Upper lobe of left lung (tissue), 6 donors: ENCODE measurements at regions not wholly inside any gene's neighbourhood (a gene's known extent, or its start where the extent isn't known, plus 50 kb on each side); places are given as distances from the start of the nearest gene placed in this dataset.
"Not testable (repeated sequence)": the region's sequence is repeated elsewhere in the genome, so short reads cannot be mapped to it uniquely, and the experiment has no call there.

Source experiments
- ATAC-seq, 2 donors: fragments of 200-7000 bp; cut with Tn5 transposase; one replicate each; pipeline ENCODE4 v1.9.1; 2022; ENCODE audit warnings: mild to moderate bottlenecking in 2 of 2, moderate library complexity in 2 of 2; ENCODE audit not compliant: low FRiP score in 2 of 2
- DNase-seq, 2 donors: peaks; one replicate each; pipeline ENCODE4 v3.0.0-alpha.2; 2019 to 2020
- H3K27ac ChIP-seq, 4 donors: fragments of 200-600 bp; sonication (generic); one replicate each; pipeline ENCODE4 v1.5.1; 2016 to 2019
- H3K27me3 ChIP-seq, 4 donors: fragments of 200-600 bp; sonication (generic); one replicate each; pipeline ENCODE4 v1.5.1; 2017 to 2019
- H3K36me3 ChIP-seq, 4 donors: fragments of 200-600 bp; sonication (generic); one replicate each; pipeline ENCODE4 v1.5.1; 2016 to 2019
- H3K4me1 ChIP-seq, 4 donors: fragments of 200-600 bp; sonication (generic); one replicate each; pipeline ENCODE4 v1.5.1; 2018 to 2019
- H3K4me3 ChIP-seq, 4 donors: fragments of 200-600 bp; sonication (generic); one replicate each; pipeline ENCODE4 v1.5.1; 2017 to 2019; ENCODE audit warnings: mild to moderate bottlenecking in 2 of 4, moderate library complexity in 1 of 4
- H3K9me3 ChIP-seq, 4 donors: fragments of 200-600 bp; sonication (generic); one replicate each; pipeline ENCODE4 v1.5.1; 2018 to 2019
- EP300 ChIP-seq, 4 donors: sonication (generic); formaldehyde crosslinking; IDR thresholded peaks; one replicate each; pipeline ENCODE4 v1.5.1; 2017; ENCODE audit warnings: antibody characterized with exemption in 4 of 4, control low read depth in 2 of 4
- POLR2A ChIP-seq, 4 donors: fragments of 450-650 bp; IDR thresholded peaks; one replicate each; pipeline ENCODE4 v1.5.1; 2016 to 2017; ENCODE audit warnings: antibody characterized with exemption in 4 of 4, mild to moderate bottlenecking in 2 of 4
- POLR2AphosphoS5 ChIP-seq, 2 donors: sonication (generic); formaldehyde crosslinking; IDR thresholded peaks; one replicate each; pipeline ENCODE4 v1.5.1; 2017; ENCODE audit warnings: antibody characterized with exemption in 2 of 2
- WGBS, 2 donors: methylation state at CpG; one replicate each; pipeline ENCODE4 v1.1.5; 2017 to 2018; 5-methylcytosine and 5-hydroxymethylcytosine counted together
- TF ChIP-seq, protein P1 (sequence below), 6 experiments: fragments of 450-650 bp in 4 of 6; fragments of 200-600 bp in 2 of 6; sonication (generic) in 2 of 6; IDR thresholded peaks; one replicate each; pipeline ENCODE4 v1.5.1; 2016 to 2019; ENCODE audit warnings: antibody characterized with exemption in 6 of 6
- donor health status: DM: no; HTN: no; CAD: no; lungs with moderate emphysema.
- donor health status: DM: no; HTN: yes; CAD: no; lungs with severe emphysema.

DNA sequence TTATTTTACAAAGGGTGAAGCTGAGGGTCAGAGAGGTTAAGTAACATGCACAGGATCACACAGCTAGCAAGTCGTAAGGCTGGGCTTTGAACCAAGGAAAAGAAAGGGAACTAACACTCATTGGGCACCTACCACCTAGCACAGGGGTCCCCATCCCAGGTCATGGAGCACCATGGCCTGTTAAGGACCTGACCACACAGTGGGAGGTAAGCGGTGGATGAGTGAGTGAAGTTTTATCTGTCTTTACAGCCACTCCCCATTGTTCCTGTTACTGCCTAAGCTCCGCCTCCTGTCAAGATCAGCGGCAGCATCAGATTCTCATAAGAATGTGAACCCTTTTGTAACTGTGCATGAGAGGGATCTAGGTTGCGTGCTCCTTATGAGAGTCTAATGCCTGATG, 222.8 kb downstream of the RAB11FIP2 start:
- TF ChIP-seq POLR2A (IDR thresholded peaks at IDR 0.05) (no peak), EP300 (IDR thresholded peaks at IDR 0.05) (no peak), POLR2AphosphoS5 (IDR thresholded peaks at IDR 0.05) (no peak)
- TF ChIP-seq, protein P1, sequence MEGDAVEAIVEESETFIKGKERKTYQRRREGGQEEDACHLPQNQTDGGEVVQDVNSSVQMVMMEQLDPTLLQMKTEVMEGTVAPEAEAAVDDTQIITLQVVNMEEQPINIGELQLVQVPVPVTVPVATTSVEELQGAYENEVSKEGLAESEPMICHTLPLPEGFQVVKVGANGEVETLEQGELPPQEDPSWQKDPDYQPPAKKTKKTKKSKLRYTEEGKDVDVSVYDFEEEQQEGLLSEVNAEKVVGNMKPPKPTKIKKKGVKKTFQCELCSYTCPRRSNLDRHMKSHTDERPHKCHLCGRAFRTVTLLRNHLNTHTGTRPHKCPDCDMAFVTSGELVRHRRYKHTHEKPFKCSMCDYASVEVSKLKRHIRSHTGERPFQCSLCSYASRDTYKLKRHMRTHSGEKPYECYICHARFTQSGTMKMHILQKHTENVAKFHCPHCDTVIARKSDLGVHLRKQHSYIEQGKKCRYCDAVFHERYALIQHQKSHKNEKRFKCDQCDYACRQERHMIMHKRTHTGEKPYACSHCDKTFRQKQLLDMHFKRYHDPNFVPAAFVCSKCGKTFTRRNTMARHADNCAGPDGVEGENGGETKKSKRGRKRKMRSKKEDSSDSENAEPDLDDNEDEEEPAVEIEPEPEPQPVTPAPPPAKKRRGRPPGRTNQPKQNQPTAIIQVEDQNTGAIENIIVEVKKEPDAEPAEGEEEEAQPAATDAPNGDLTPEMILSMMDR (IDR thresholded peaks at IDR 0.05), result no peak
- WGBS, 2 donors, result 73 to 89% methylated on average over 5 of the region's 5 CpGs
- no peaks in the 10 kb centered on the region for H3K36me3 ChIP-seq

DNA sequence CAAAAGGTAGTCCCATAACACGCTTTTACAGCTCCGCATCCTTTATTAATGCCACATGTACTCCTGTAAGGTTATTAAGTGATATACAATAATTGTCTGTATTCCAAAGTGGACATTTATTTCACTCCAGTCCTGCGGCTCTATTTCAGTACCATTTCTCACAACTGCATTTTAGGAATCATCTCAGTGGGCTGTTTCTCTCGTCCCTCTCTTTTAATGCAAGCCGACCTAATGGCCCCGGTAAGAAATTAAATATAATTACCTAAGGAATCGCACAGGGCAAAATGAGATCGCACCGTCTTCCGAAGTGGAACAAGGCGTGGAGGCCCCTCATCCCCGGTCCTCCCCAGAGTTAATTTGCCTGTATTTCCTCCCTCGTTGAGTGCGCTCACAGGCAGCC, 216.5 kb downstream of the RAB11FIP2 start:
- 82 to 83% methylated on average over 14 of the region's 14 CpGs for WGBS, 2 donors
- no peak for ATAC-seq
- H3K36me3 ChIP-seq, result no peaks in the 10 kb centered on the region
- no peak for DNase-seq
- no peaks in the 10 kb centered on the region for H3K9me3 ChIP-seq
- H3K4me1 ChIP-seq, result peaks cover 0 to 11% (median 2%) of the 10 kb centered on the region in 4 donors
- TF ChIP-seq, protein P1 (IDR thresholded peaks at IDR 0.05), result no peak
- TF ChIP-seq POLR2AphosphoS5 (IDR thresholded peaks at IDR 0.05) (no peak), EP300 (IDR thresholded peaks at IDR 0.05) (no peak), POLR2A (IDR thresholded peaks at IDR 0.05) (no peak)
- no peaks in the 10 kb centered on the region for H3K27me3 ChIP-seq
- no peak overlapping the region for H3K4me3 ChIP-seq
- no peak overlapping the region for H3K27ac ChIP-seq

More for the DNA sequence above, 222.8 kb downstream of the RAB11FIP2 start:
- Histone ChIP-seq H3K4me1 (no peaks in the 10 kb centered on the region), H3K9me3 (no peaks in the 10 kb centered on the region), H3K27ac (no peak overlapping the region), H3K27me3 (no peaks in the 10 kb centered on the region), H3K4me3 (no peak overlapping the region)
- ATAC-seq (no peak), DNase-seq (no peak)

DNA sequence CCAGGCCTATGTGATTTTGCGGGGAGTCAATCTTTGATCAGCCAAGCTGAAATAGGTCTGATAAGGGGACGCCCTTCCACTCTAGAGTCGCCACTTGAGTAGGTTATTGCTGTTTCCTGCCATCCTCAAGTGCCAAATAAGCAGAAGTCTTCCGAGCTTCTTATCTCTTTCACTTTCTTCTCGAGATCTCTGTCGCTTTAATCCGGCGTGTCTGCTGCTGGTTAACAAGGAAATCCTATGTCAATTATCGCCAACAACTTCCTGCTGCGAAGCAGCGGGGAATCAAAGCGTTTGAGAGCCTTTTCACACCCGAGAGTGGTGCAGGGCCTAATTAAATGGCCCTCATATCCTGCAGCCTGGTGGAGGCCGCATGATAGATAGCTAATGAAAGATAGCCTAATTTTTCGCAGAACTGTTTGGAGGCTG, 215.9 kb downstream of the RAB11FIP2 start:
- no peak for ATAC-seq
- peak in 1 of 2 donors; percentile 24 for DNase-seq

GRCh38 chr10:117838500-117839498, 207.9 kb downstream of the RAB11FIP2 start:
- H3K27me3 ChIP-seq, H3K4me3 ChIP-seq, H3K4me1 ChIP-seq, ATAC-seq, H3K9me3 ChIP-seq, H3K36me3 ChIP-seq, H3K27ac ChIP-seq: not testable (repeated sequence)
- peak in 1 of 2 donors; percentile 46 for DNase-seq
- 61 to 75% methylated on average over 16 to 25 of the region's 39 CpGs for WGBS, 2 donors

More for the DNA sequence above, 215.9 kb downstream of the RAB11FIP2 start:
- no peaks in the 10 kb centered on the region for H3K36me3 ChIP-seq
- H3K4me1 ChIP-seq, result peaks cover 0 to 11% (median 2%) of the 10 kb centered on the region in 4 donors
- WGBS, 2 donors, result 7 to 10% methylated on average over 14 to 15 of the region's 15 CpGs
- no peaks in the 10 kb centered on the region for H3K27me3 ChIP-seq
- peak overlapping the region in 2 of 4 donors; percentile 6 to 18 for H3K4me3 ChIP-seq
- H3K27ac ChIP-seq, result no peak overlapping the region
- TF ChIP-seq, protein P1 (IDR thresholded peaks at IDR 0.05), result no peak
- TF ChIP-seq POLR2A (IDR thresholded peaks at IDR 0.05) (no peak), POLR2AphosphoS5 (IDR thresholded peaks at IDR 0.05) (no peak), EP300 (IDR thresholded peaks at IDR 0.05) (no peak)
- H3K9me3 ChIP-seq, result no peaks in the 10 kb centered on the region

DNA sequence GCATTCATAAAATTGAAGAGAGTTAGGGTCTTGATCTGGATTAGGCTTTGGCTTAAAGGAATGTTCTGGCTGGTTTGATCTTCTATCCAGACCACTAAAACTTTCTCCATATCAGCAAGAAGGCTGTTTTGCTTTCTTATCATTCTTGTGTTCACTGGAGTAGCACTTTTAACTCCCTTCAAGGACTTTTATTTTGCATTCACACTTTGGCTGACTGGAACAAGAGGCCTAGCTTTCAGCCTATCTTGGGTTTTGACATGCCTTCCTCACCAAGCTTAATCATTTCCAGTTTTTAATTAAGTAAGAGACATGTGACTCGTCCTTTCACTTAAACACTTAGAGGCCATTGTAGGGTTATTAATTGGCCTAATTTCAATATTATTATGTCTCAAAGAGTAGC, 190.3 kb downstream of the RAB11FIP2 start:
- not testable (repeated sequence) for ATAC-seq, H3K27ac ChIP-seq, H3K9me3 ChIP-seq, H3K4me1 ChIP-seq, H3K27me3 ChIP-seq, DNase-seq, H3K4me3 ChIP-seq, H3K36me3 ChIP-seq
- WGBS, 2 donors, result 52 to 61% methylated on average over 1 of the region's 1 CpG
